GM20431 (cell line): ENCODE measurements at regions not wholly inside any gene's neighbourhood (a gene's known extent, or its start where the extent isn't known, plus 50 kb on each side); places are given as distances from the start of the nearest gene placed in this dataset.

Experiments used
- in situ Hi-C: fragments of 300-500 bp; cut with MseI, MboI; formaldehyde crosslinking; loops from one replicate; pipeline ENCODE4 v1.15.0; 2020; ENCODE audit warnings: low sequenced_read_pairs; ENCODE audit not compliant: unreplicated experiment

- in situ Hi-C loops = no loop called here
Measured at GRCh38 chr4:153034681-153035080, 98.6 kb downstream of the FHDC1 start.

GRCh38 chr4:153036931-153037482 is 100.9 kb downstream of the FHDC1 start:
- in situ Hi-C loops = no loop called here

GRCh38 chr4:153038623-153039311 is 102.6 kb downstream of the FHDC1 start:
- in situ Hi-C loops = no loop called here

- in situ Hi-C loops = no loop called here
Measured at GRCh38 chr4:153039542-153040185, 103.5 kb downstream of the FHDC1 start.

- in situ Hi-C loops = no loop called here
Measured at GRCh38 chr4:153040677-153041076, 104.6 kb downstream of the FHDC1 start.

- in situ Hi-C loops = no loop called here
Measured at GRCh38 chr4:153044036-153044435, 107.9 kb downstream of the FHDC1 start.

GRCh38 chr4:153045111-153045982 is 109.2 kb downstream of the FHDC1 start:
- in situ Hi-C loops = no loop called here

- in situ Hi-C loops = no loop called here
Measured at GRCh38 chr4:153058671-153059060, 122.5 kb downstream of the FHDC1 start.

GRCh38 chr4:153060196-153060595 is 124.1 kb downstream of the FHDC1 start:
- in situ Hi-C loops = no loop called here

GRCh38 chr4:153061971-153062370 is 125.8 kb downstream of the FHDC1 start:
- in situ Hi-C loops = no loop called here

GRCh38 chr4:153062652-153063168 is 126.6 kb downstream of the FHDC1 start:
- in situ Hi-C loops = no loop called here

- in situ Hi-C loops = no loop called here
Measured at GRCh38 chr4:153063490-153063889, 127.4 kb downstream of the FHDC1 start.

- in situ Hi-C loops = no loop called here
Measured at GRCh38 chr4:153064571-153064970, 128.4 kb downstream of the FHDC1 start.

GRCh38 chr4:153065276-153065675 is 129.2 kb downstream of the FHDC1 start:
- in situ Hi-C loops = no loop called here

- in situ Hi-C loops = no loop called here
Measured at GRCh38 chr4:153067376-153067775, 131.3 kb downstream of the FHDC1 start.

- in situ Hi-C loops = no loop called here
Measured at GRCh38 chr4:153068751-153069150, 132.6 kb downstream of the FHDC1 start.

GRCh38 chr4:153071958-153072598 is 132.2 kb upstream of the TRIM2 start:
- in situ Hi-C loops = no loop called here

GRCh38 chr4:153072661-153073060 is 131.6 kb upstream of the TRIM2 start:
- in situ Hi-C loops = no loop called here

- in situ Hi-C loops = no loop called here
Measured at GRCh38 chr4:153074486-153074885, 129.8 kb upstream of the TRIM2 start.
